CD4-positive, alpha-beta memory T cell (primary cell): ENCODE measurements at regions not wholly inside any gene's neighbourhood (a gene's known extent, or its start where the extent isn't known, plus 50 kb on each side); places are given as distances from the start of the nearest gene placed in this dataset.

Source experiments
- CTCF ChIA-PET: fragments of 350-600 bp; sonication (Branson Sonifier 250); formaldehyde crosslinking; loops from one replicate; lab custom pipeline; 2021; ENCODE audit warnings: inconsistent platforms; ENCODE audit not compliant: partially characterized antibody; lab: Charles Lee
- POLR2A ChIA-PET: fragments of 350-600 bp; sonication (Branson Sonifier 250); formaldehyde crosslinking; loops from one replicate; lab custom pipeline; 2021; ENCODE audit not compliant: partially characterized antibody; lab: Charles Lee
- DNase-seq, 5 donors: peaks; one replicate each; pipeline versions ENCODE4 v3.0.0 to v3.0.0-alpha.2; 2020 to 2022; ENCODE audit warnings: mixed read lengths in 1 of 5
- H3K27ac ChIP-seq: one replicate; pipeline ENCODE4 v1.7.0; 2013; ENCODE audit warnings: low read depth, low read length
- H3K27me3 ChIP-seq: 2 replicates; pipeline ENCODE4 v1.7.0; 2013; ENCODE audit warnings: mild to moderate bottlenecking, low read length, moderate library complexity; ENCODE audit not compliant: insufficient read depth
- H3K36me3 ChIP-seq: 2 replicates; pipeline ENCODE4 v1.7.0; 2013; ENCODE audit warnings: mild to moderate bottlenecking, low read length, moderate library complexity; ENCODE audit not compliant: insufficient read depth
- H3K4me1 ChIP-seq: 2 replicates; pipeline ENCODE4 v1.7.0; 2013; ENCODE audit warnings: mild to moderate bottlenecking, low read length, moderate library complexity; ENCODE audit not compliant: insufficient read depth
- H3K4me3 ChIP-seq, 2 donors: one replicate each; pipeline ENCODE4 v1.7.0; 2013; ENCODE audit warnings: low read length in 2 of 2, mild to moderate bottlenecking in 1 of 2
- H3K9me3 ChIP-seq, 2 donors: one replicate each; pipeline ENCODE4 v1.7.0; 2013; ENCODE audit warnings: low read length in 2 of 2, control low read depth in 1 of 2; ENCODE audit not compliant: control insufficient read depth in 1 of 2
- H3K27ac Mint-ChIP-seq, 7 donors: one replicate each; pipeline ENCODE4 v1.8.0; 2020 to 2021; ENCODE audit warnings: mixed read lengths in 7 of 7, mild to moderate bottlenecking in 6 of 7, inconsistent platforms in 3 of 7, moderate library complexity in 3 of 7
- H3K27me3 Mint-ChIP-seq, 2 donors: one replicate each; pipeline ENCODE4 v1.8.0; 2020 to 2021; ENCODE audit warnings: mixed read lengths in 2 of 2
- H3K36me3 Mint-ChIP-seq, 2 donors: one replicate each; pipeline ENCODE4 v1.8.0; 2020 to 2021; ENCODE audit warnings: mixed read lengths in 2 of 2, inconsistent platforms in 1 of 2, mild to moderate bottlenecking in 1 of 2
- H3K4me1 Mint-ChIP-seq, 4 donors: one replicate each; pipeline ENCODE4 v1.8.0; 2020 to 2021; ENCODE audit warnings: mixed read lengths in 4 of 4, mild to moderate bottlenecking in 1 of 4
- H3K4me3 Mint-ChIP-seq, 8 donors: one replicate each; pipeline ENCODE4 v1.8.0; 2020 to 2021; ENCODE audit warnings: mixed read lengths in 8 of 8, mild to moderate bottlenecking in 7 of 8, moderate library complexity in 6 of 8, inconsistent platforms in 3 of 8
- H3K9me3 Mint-ChIP-seq, 8 donors: one replicate each; pipeline ENCODE4 v1.8.0; 2020 to 2021; ENCODE audit warnings: mixed read lengths in 8 of 8, mild to moderate bottlenecking in 5 of 8, inconsistent platforms in 3 of 8, moderate library complexity in 1 of 8
- intact Hi-C: fragments of 100-400 bp; cut with micrococcal nuclease; formaldehyde crosslinking; loops from one replicate; pipeline ENCODE4 v1.15.1; 2023

DNA sequence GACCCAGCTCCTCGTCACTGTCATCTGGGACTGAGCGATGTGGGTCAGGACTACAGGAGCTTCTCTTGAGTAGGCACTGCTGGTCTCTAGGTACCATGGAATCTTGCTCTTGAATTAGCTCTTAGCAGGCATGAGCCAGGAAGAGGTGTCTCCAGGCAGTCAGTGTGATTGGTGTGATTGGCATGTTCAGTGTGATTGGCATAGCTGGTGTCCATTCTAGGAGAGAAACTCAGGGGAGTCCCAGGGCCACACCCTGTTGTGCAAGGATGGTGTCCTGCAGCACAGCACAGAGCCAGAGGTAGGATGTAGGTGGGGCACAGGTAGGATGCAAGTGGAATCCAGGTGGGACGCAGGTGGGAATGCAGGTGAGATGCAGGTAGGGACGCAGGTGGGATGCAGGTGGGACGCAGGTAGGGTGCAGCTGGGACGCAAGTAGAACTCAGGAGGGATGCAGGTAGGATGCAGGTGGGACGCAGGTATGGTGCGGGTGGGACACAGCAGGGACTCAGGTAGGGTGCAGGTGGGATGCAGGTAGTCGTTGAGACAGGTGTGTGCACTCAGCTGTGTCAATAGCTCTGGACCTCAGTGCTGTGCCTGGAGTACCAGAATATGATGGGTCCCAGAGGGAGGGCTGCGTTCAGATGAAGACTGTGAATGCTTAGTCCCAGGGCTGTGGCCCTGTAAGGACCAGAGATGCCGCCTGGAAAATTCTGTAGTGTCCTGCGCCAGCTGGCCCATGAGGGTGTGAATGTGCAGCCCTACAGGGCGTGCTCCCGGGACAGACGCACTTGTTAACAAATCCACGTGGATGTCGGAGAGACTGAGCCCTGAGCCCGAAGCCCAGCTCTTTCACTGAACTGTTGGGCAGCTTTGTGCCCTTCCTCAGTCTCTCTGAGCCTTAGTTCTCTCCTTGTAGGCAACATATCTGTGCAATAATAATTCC is 248.2 kb upstream of the PITRM1 start:
- Histone ChIP-seq H3K36me3 (no peaks in the 10 kb centered on the region), H3K4me1 (peaks cover 14% of the 10 kb centered on the region), H3K27me3 (no peaks in the 10 kb centered on the region), H3K9me3 (no peaks in the 10 kb centered on the region), H3K27ac (no peak overlapping the region), H3K4me3 (no peak overlapping the region)
- POLR2A ChIA-PET: interaction anchor here (1.0 kb wide), 1 partner anchor 9 kb away, joined by 3 read pairs; no protein-coding TSS in a partner anchor
- peak overlapping the region in 3 of 8 donors; percentile 48 to 69 (median 53) for H3K4me3 Mint-ChIP-seq
- no peaks in the 10 kb centered on the region for H3K9me3 Mint-ChIP-seq
- no peaks in the 10 kb centered on the region for H3K27me3 Mint-ChIP-seq
- peaks cover 19 to 37% (median 19%) of the 10 kb centered on the region in 4 donors for H3K4me1 Mint-ChIP-seq
- intact Hi-C loops: no loop called here
- peak overlapping the region in 3 of 7 donors; percentile 58 to 65 (median 58) for H3K27ac Mint-ChIP-seq
- DNase-seq: no peak
- CTCF ChIA-PET: no interaction called here
- no peaks in the 10 kb centered on the region for H3K36me3 Mint-ChIP-seq

DNA sequence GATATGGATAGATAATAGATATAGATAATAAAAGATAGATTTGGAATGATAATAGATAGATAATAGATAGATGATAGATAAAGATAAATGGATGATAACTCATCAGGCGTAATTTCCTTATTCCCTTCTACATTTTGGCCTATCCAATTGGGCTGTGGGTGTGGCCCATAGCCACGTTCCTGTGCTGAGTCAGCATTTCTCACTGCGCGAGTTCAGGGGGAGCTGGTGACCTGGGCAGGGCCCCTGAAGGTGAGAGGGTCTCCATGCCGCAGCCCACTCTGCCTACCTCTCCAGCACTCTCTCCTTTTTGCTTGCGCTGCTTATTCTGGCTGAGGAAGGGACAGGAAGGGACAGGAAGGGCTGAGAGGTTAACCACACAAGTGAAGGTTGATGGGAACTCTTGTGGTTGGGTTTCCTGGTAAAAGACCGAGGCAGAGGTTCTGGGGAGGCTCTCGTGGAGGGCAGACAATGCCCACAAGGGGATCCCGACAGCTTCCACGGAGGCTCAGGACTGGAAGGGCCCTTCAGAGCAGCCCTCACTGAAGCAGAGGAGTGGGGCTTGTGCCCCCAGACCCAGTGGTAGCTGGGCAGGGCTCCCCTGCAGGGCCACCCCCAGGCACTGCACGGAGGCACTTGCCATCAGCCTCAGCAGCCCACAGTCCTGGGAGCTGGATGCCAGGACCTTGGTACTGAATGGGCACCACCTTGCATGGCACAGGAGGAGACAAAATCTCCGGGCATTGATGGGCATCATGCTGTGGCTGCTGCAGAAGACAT is 247.3 kb upstream of the PITRM1 start:
- Histone ChIP-seq H3K27me3 (no peaks in the 10 kb centered on the region), H3K36me3 (no peaks in the 10 kb centered on the region), H3K4me3 (no peak overlapping the region), H3K4me1 (peaks cover 14% of the 10 kb centered on the region), H3K27ac (no peak overlapping the region), H3K9me3 (no peaks in the 10 kb centered on the region)
- intact Hi-C loops: no loop called here
- Mint-ChIP-seq H3K4me1 (peaks cover 19 to 37% (median 19%) of the 10 kb centered on the region in 4 donors), H3K27ac (peak overlapping the region in 2 of 7 donors; percentile 4 to 58), H3K36me3 (no peaks in the 10 kb centered on the region), H3K4me3 (peak overlapping the region in 6 of 8 donors; percentile 19 to 69 (median 44)), H3K9me3 (no peaks in the 10 kb centered on the region), H3K27me3 (no peaks in the 10 kb centered on the region)
- ChIA-PET POLR2A (interaction anchor here (1.0 kb wide), 1 partner anchor 10 kb away, joined by 3 read pairs; no protein-coding TSS in a partner anchor), CTCF (no interaction called here)
- peak in 2 of 5 donors; percentile 3 to 10 for DNase-seq

GRCh38 chr10:3418926-3419325 is 246.3 kb upstream of the PITRM1 start:
- Mint-ChIP-seq H3K9me3 (no peaks in the 10 kb centered on the region), H3K27me3 (no peaks in the 10 kb centered on the region), H3K36me3 (no peaks in the 10 kb centered on the region), H3K4me3 (no peak overlapping the region), H3K27ac (peak overlapping the region in 1 of 7 donors; percentile 27), H3K4me1 (peaks cover 14 to 37% (median 19%) of the 10 kb centered on the region in 4 donors)
- Histone ChIP-seq H3K36me3 (no peaks in the 10 kb centered on the region), H3K27ac (no peak overlapping the region), H3K4me3 (no peak overlapping the region), H3K27me3 (no peaks in the 10 kb centered on the region), H3K9me3 (no peaks in the 10 kb centered on the region), H3K4me1 (peaks cover 14% of the 10 kb centered on the region)
- ChIA-PET POLR2A (no interaction called here), CTCF (no interaction called here)
- DNase-seq: no peak
- intact Hi-C loops: no loop called here

DNA sequence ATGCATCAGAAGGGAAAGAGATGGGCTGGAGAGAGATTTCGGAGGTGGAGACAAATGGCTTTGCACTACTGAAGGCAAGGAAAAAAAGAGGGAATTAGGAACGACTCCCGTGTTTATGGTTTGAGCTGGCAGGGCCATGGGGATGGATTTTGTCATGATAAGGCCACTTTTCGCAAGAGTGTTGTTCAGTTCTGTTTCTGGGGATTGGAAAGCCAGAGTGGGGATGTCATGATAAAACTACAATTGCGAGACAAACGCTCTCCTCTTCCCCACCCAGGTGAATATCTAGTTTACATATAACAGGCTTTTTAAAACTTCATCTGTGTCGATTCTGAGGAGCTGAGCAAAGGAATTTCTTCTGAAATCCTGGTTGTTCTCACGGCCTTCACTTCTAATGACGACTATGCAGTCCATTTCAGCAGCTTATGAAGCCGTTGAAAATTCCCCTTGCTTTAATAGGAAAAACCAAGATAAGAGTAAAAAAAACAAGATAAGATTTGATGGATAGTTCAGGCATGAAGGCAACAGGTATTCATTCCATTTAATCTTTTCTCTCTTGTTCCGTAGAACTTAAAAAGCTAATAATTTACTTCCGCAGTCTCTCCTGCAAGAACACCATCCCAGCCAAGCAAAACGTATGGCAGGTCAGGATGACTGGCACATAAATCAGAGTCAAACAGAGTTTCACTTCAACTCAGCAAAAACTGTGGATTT is 245.6 kb upstream of the PITRM1 start:
- intact Hi-C loops: no loop called here
- CTCF ChIA-PET: interaction anchor here (0.6 kb wide), 1 partner anchor 1435 kb away, joined by 3 read pairs; no protein-coding TSS in a partner anchor

GRCh38 chr10:3417096-3417495 is 244.5 kb upstream of the PITRM1 start:
- Mint-ChIP-seq H3K4me1 (peaks cover 14 to 29% (median 18%) of the 10 kb centered on the region in 4 donors), H3K27me3 (no peaks in the 10 kb centered on the region), H3K27ac (no peak overlapping the region), H3K4me3 (no peak overlapping the region), H3K36me3 (no peaks in the 10 kb centered on the region), H3K9me3 (no peaks in the 10 kb centered on the region)
- no peak overlapping the region for H3K4me3 ChIP-seq
- no peaks in the 10 kb centered on the region for H3K9me3 ChIP-seq
- no peak overlapping the region for H3K27ac ChIP-seq
- POLR2A ChIA-PET: no interaction called here
- no peak for DNase-seq
- peaks cover 14% of the 10 kb centered on the region for H3K4me1 ChIP-seq
- H3K27me3 ChIP-seq: no peaks in the 10 kb centered on the region
- H3K36me3 ChIP-seq: no peaks in the 10 kb centered on the region
- CTCF ChIA-PET: no interaction called here
- intact Hi-C loops: no loop called here

More for the DNA sequence above, 245.6 kb upstream of the PITRM1 start:
- Histone ChIP-seq H3K36me3 (no peaks in the 10 kb centered on the region), H3K4me3 (no peak overlapping the region), H3K4me1 (peaks cover 14% of the 10 kb centered on the region), H3K9me3 (no peaks in the 10 kb centered on the region), H3K27me3 (no peaks in the 10 kb centered on the region), H3K27ac (no peak overlapping the region)
- Mint-ChIP-seq H3K36me3 (no peaks in the 10 kb centered on the region), H3K9me3 (no peaks in the 10 kb centered on the region), H3K27ac (peak overlapping the region in 2 of 7 donors; percentile 16 to 70), H3K4me1 (peaks cover 14 to 37% (median 19%) of the 10 kb centered on the region in 4 donors), H3K4me3 (no peak overlapping the region), H3K27me3 (no peaks in the 10 kb centered on the region)
- POLR2A ChIA-PET: no interaction called here
- DNase-seq: no peak

- CTCF ChIA-PET: no interaction called here
- H3K4me3 Mint-ChIP-seq: no peak overlapping the region
- POLR2A ChIA-PET: no interaction called here
- H3K27me3 Mint-ChIP-seq: no peaks in the 10 kb centered on the region
- Histone ChIP-seq H3K9me3 (no peaks in the 10 kb centered on the region), H3K4me3 (no peak overlapping the region), H3K36me3 (no peaks in the 10 kb centered on the region), H3K27ac (no peak overlapping the region), H3K27me3 (no peaks in the 10 kb centered on the region), H3K4me1 (peaks cover 14% of the 10 kb centered on the region)
- no peak overlapping the region for H3K27ac Mint-ChIP-seq
- peaks cover 14 to 19% (median 17%) of the 10 kb centered on the region in 4 donors for H3K4me1 Mint-ChIP-seq
- intact Hi-C loops: no loop called here
- no peak for DNase-seq
- H3K36me3 Mint-ChIP-seq: no peaks in the 10 kb centered on the region
- H3K9me3 Mint-ChIP-seq: peaks cover 0 to 2% (median 0%) of the 10 kb centered on the region in 8 donors
Observed at GRCh38 chr10:3415878-3416605, 243.5 kb upstream of the PITRM1 start.
